Stimulated activated CD4-positive, alpha-beta T cell treated with anti-CD3 and anti-CD28 coated beads, Interleukin-4, amount 100 ng/mL, for 4 hours (primary cell): ENCODE measurements at regions not wholly inside any gene's neighbourhood (a gene's known extent, or its start where the extent isn't known, plus 50 kb on each side); places are given as distances from the start of the nearest gene placed in this dataset.
A peak's percentile ranks its signal among the peaks of the same experiment; 100 is the strongest.

ENCODE experiments used
- DNase-seq, 2 experiments: peaks; one replicate each; pipeline ENCODE4 v3.0.0-alpha.2; 2020

GRCh38 chr13:27673911-27674310, 52.2 kb downstream of the POLR1D start:
- DNase-seq: no peak

GRCh38 chr13:27678306-27679040, 56.8 kb downstream of the POLR1D start:
- DNase-seq: no peak

GRCh38 chr13:27679396-27679795, 57.7 kb downstream of the POLR1D start:
- DNase-seq: no peak

- no peak for DNase-seq
These were observed 58.2 kb downstream of the POLR1D start for GRCh38 chr13:27679896-27680295.

GRCh38 chr13:27680465-27680864, 58.8 kb downstream of the POLR1D start:
- no peak for DNase-seq

GRCh38 chr13:27691207-27691606, 69.5 kb downstream of the POLR1D start:
- no peak for DNase-seq

- no peak for DNase-seq
These were observed 75.0 kb downstream of the POLR1D start for GRCh38 chr13:27696731-27697130.

- DNase-seq: no peak
These were observed 78.3 kb downstream of the POLR1D start for GRCh38 chr13:27699952-27700351.

- DNase-seq: no peak
These were observed 83.0 kb downstream of the POLR1D start for GRCh38 chr13:27704681-27705080.

GRCh38 chr13:27708325-27708724, 84.0 kb upstream of the GSX1 start:
- no peak for DNase-seq

- DNase-seq: no peak
These were observed 82.5 kb upstream of the GSX1 start for GRCh38 chr13:27709779-27710178.

- DNase-seq: peak in 1 of 2 experiments; percentile 3
These were observed 79.9 kb upstream of the GSX1 start for GRCh38 chr13:27712421-27712820.

GRCh38 chr13:27713767-27714166, 78.5 kb upstream of the GSX1 start:
- no peak for DNase-seq

- no peak for DNase-seq
These were observed 70.6 kb upstream of the GSX1 start for GRCh38 chr13:27721681-27722080.

GRCh38 chr13:27728271-27728670, 64.0 kb upstream of the GSX1 start:
- DNase-seq: no peak

GRCh38 chr13:27730191-27730590, 62.1 kb upstream of the GSX1 start:
- DNase-seq: no peak
